PC-9 (cell line): ENCODE measurements at regions not wholly inside any gene's neighbourhood (a gene's known extent, or its start where the extent isn't known, plus 50 kb on each side); places are given as distances from the start of the nearest gene placed in this dataset.

Experiments
- CTCF ChIP-seq: fragments of 200-600 bp; sonication (generic); conservative IDR thresholded peaks from 2 replicates; pipeline ENCODE4 v1.6.1; 2017; ENCODE audit warnings: mixed run types, antibody characterized with exemption, mild to moderate bottlenecking, moderate library complexity
- EZH2 ChIP-seq: fragments of 200-600 bp; sonication (generic); IDR thresholded peaks from 2 replicates; pipeline ENCODE4 v1.8.0; 2017; ENCODE audit warnings: antibody characterized with exemption, low read depth

- TF ChIP-seq EZH2 = no peak
- TF ChIP-seq CTCF = no peak
Observed at GRCh38 chr10:94235461-94235860, 127.3 kb downstream of the NOC3L start.
